HG03159 (cell line): ENCODE measurements at regions not wholly inside any gene's neighbourhood (a gene's known extent, or its start where the extent isn't known, plus 50 kb on each side); places are given as distances from the start of the nearest gene placed in this dataset.
"Not testable (repeated sequence)": the region's sequence is repeated elsewhere in the genome, so short reads cannot be mapped to it uniquely, and the experiment has no call there.

Experiments
- ATAC-seq: cut with Tn5 transposase; IDR thresholded peaks from one replicate; pipeline ENCODE4 v1.9.1; 2021; ENCODE audit warnings: mild to moderate bottlenecking, moderate library complexity; ENCODE audit not compliant: unreplicated experiment

DNA sequence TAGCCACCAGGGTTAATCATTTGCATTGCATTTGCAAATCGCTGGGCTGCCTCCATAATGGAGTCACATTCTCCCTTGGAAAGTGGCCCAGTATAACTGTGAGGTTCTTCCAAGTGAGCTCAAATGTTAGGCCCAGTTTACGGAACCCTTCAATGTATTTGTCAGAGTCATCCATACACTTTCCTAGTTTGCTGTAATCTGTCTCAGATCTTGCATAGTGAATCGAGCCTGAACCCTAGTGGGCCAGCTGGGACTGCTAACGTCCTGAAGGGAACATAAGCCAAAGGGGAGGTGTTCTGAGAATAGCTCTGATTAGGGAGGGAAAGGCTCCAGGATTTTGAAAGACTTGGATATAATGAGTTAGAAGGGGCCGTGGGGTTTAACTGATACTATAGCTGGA, 406.3 kb downstream of the SLC6A15 start:
- ATAC-seq, result no peak

DNA sequence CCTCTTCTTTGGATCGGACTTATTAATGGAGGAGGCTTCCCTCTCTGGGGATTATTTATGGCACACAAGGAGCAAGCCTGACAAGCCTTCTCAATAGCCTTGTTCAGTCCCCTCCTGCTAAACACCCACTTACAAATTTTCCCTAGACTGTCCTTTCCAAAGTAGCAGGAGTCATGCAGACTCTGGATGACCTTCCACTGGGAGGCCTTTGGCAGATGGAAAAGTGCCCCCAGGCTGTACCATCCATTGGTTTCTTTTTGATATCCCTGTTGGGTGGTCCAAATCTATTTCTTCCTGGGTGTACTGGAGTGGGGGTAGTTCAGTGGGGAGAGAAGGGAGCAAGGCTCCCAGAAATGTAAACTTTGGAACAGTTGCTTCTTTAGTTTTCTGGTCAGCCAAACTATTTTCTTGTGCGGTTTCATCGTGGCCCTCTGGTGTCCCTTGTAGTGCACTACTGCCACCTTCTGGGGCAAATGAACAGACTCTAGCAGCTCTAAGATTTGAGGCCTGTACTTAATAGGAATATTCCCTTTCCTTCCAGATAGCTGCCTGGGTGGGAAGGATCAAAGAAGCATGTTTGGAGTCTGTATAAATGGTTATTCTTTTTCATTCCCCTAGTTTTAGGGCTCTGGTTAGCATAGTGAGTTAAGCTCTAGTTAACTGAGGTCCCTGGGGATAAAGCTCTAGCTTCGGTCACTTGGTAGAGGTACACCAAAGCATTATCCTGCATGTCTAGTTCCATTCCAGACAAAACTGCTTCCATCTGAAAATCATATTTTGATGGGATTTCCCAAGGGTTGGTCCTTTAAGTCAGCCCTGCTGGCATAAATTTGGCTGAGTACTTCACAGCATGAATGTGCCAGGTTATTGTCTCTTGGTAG, 409.5 kb downstream of the SLC6A15 start:
- ATAC-seq, result peak; percentile 84

DNA sequence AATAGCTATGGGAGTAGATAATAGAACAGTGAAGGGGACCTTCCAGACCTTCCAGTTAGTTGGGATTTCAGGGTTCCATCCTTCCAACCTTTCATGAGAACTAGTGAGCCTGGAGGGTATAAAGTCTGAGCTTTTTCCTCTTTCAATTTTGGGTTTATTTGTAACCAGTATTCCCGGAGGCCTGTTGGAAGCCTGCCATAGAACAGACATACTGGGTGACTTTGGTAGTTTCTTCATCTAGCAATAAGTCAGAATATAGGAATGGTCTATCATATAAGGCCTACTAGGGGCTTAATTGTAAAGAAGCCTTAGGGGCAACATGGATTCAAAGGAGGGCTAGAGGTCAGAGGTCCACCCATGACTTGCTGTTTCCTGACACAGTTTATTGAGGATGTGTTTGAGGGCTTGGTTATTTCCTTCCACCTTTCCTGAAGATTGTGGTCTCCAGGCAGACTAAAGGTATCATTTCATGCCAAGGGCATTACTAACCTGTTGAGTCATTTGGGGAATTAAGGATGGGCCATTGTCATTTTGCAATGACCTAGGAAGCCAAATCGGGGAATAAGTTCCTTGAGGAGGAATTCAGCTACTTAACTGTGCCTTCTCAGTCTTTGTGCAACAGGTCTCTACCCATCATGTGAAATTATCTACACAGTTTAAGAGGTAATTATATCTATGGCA, 410.3 kb downstream of the SLC6A15 start:
- ATAC-seq, result no peak

DNA sequence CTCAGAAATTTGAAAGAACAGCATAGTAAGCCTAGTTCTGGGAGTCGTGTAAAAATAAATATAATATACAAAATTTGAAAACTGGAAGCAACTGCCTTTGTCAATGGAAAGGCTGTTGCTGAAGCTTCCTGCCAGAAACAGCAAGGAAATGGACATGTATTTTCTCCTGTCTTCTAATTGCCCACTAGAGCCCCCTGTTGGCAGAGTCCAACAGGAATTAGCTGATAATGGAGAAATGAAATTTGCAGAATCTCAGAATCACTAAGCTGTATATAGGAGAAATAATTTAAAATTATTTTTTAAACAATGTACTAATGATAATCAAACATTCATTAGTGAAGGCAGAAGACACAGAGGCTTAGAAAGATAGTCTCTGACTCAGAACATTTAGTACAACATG, 414.8 kb downstream of the SLC6A15 start:
- ATAC-seq, result peak; percentile 50

DNA sequence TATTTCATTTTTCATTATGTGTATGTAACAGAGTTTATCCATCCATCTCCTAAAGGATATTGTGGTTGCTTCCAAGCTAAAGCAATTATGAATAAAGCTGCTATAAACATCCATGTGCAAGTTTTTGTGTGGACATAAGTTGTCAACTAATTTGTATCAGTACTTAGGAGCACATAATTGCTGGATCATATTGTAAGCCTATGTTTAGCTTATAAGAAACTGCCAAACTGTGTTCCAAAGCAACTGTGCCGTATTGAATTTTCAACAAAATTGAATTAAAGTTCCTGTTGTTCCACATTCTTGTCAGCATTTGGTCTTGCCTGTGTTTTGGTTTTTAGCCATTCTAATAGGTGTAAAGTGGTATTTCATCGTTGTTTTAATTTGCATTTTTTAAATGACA, 416.9 kb downstream of the SLC6A15 start:
- no peak for ATAC-seq

DNA sequence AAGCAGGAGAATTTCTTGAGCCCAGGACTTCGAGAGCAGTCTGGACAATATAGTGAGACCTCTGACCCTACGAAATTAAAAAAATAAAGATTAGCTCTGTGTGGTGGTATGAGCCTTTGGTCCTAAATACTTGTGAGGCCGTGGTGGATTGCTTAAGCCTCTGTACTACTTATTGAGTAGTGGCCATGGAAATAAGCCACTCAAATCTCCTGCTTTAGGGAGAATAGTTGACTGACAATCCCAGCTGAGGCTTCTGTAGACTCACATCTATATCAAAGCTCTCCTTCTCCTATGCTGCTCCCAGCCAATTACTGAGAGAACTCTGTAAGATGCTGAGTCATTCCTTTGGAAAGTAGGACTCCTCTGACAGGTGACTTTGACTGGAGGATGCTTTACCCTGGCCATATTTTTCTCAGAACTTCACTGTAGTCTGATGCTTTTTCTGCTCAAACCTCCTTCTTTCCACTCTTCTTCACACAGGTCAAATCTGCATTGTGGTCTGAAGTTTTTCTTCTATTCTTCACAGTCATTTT, 420.2 kb downstream of the SLC6A15 start:
- no peak for ATAC-seq

DNA sequence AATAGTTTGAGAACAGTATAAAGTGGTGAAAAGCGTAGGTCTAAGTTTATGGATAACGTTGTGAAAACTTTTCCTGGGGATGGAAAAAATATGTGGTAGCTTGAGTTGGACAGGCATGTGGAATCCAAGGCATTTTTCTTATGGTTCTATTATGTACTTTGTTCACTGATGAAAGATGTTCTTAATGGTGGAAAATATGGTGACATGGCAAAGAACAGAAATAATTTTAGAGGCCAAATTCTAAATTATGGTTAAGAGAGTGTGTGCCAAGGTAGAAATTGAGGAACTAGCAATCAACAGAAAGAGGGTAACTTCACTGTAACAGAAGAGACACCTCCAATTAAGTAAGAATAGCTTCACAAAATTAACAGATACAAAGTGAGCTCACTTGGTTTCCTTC, 427.8 kb downstream of the SLC6A15 start:
- ATAC-seq, result no peak

DNA sequence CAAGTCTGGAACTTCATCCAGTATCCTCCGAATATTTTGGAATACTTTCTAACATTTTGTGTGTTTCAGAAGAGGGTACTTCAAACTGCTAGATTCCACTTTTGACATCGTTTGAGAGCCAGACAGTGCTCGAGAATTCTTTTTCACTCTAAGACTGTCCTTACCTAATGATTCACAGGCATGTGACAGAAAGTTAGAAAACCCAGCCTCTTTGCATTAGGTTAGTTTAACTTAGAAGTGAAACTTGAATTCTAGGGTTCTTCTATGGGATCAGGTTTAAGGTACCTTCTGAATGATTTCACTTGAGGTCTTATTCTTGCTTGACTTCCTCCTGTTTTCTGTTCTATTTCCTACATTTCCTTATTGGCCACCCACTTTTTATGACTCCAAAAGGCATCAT, 431.8 kb downstream of the SLC6A15 start:
- no peak for ATAC-seq

DNA sequence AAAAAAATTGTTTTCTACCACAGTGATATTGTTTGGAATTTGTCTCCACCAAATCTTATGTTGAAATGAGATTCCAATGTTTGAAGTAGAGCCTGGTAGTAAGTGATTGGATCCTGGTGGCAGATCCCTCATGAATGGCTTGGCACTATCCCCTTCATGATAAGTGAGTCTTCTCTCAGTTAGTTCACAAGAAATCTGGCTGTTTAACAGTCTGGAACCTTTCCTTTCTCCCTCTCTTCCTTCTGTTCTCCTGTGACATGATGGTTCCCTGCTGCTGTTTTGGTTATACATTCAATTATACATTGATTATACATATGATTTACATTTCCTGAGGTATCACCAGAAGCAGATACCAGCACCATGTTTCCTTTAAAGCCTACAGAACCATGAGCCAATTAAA, 442.2 kb downstream of the SLC6A15 start:
- no peak for ATAC-seq

DNA sequence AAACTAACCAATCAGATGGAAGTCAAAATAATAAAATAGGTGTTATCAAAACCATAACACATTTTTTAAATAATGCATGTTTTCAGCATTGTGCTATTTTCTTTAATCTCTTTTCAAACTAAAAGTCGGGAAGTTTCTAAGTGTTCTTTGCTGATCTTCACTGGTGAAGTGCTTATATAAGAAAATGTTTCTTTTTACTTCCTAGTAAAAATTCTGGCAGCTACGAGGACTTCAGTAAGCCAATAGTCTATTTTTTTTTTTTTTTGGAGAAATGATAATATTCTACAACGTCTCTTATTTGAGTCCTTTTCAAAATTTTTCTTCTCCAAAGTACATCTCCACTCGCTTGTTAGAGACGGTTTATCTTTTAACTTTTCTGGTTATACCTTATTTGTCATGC, 448.0 kb downstream of the SLC6A15 start:
- ATAC-seq, result no peak

DNA sequence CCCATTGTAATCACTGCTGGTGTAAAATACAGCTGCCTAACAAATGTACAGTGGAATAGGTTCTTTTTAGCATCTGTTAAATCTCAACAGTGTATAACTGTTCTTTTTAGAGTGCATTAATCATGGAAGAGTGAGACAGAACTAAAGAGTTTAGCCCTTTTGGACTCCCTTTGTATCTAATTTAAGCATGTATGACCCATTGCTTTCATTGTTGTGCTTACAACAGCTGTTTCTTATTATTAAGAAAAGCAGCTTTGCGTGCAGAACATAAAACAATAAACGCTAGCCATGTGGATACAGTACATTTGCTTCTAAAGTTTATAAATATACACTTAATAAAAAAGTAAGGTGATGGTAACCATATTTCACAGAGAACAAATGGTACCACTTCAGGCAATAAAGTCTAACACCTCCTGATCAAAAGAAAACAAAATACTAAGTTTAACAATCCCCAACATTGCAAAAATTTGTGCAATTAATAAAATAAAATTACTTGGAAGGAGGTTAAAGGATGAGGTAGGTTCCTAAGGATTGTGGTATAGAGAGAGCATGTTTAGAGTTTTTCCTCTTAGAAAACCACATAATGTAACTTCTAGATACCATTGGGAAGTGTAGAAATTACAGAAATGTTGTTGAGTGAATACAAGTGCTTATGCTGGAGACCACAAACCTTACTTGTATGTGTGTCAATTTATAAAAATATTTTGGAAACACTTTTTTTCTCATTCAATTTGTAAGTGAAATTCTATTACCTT, 448.7 kb downstream of the SLC6A15 start:
- ATAC-seq, result no peak

DNA sequence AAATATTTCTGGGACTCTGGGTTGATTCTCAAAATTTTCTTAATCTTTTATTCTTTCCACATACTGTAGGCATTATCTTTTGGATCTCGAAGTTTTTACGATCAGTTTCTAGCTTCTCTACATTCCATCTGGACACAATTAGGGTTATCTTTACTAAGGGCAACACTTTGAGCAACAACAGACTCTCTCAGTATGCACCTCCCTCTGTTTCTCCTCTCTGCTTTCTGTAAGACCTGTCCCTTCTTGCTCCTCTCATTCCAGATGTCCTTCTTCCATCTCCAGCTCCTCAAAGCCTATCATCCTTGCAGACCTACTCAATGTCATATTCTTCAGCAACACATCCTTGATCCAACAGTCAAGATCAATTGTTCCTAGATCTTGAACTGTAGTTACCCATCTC, 457.0 kb downstream of the SLC6A15 start:
- no peak for ATAC-seq

DNA sequence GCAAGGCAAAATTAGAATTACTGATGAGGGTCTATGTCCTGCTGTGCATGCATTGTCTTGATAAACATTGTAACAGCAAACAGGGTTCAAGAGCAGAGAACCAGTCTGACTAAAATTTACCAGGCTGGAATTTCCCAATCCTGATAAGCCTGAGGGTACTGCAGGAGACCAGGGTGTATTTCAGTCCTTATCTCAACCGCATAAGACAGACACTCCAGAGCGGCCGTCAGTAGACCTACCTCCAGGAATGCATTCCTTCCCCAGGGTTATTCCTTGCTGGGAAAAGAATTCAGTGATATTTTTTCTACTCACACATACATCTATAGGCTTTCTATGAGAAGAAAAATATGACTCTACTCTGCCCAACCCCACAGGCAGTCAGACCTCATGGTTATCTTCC, 466.1 kb downstream of the SLC6A15 start:
- ATAC-seq, result not testable (repeated sequence)

DNA sequence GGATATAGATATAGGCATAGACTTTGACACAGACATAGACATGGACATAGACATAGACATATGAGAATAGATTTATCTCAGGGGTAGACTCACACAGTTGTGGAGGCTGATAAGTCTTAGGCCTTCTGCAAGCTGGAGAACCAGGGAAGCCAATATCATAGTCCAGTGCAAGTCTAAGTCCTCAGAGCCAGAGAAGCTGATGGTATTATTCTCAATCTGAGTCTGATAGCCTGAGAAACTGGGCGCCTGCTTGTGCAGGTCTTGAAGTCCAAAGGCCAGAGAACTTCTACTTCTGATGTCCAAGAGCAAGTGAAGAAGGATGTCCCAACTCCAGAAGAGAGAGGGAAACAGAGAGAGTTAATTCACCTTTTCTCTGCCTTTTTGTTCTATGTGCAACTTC, 476.5 kb downstream of the SLC6A15 start:
- no peak for ATAC-seq

DNA sequence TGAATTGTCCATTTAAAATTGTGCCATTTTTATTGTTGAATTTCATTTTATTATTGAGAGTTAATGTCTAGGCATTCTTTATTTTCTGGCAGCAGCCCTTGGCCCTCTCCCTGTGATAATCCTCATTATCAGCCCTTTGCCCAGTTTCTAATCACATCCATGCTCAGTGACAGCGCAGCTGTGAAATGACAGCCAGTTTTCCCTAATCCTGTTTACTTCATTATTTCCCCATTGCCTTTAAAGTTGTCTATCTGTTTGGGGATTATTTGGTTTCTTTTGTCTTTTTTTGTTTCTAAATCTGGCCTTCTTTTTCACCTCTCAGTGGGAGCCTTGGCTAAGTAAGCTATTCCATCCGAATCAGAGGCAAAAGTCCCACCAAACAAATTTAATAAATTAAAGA, 476.9 kb downstream of the SLC6A15 start:
- no peak for ATAC-seq

DNA sequence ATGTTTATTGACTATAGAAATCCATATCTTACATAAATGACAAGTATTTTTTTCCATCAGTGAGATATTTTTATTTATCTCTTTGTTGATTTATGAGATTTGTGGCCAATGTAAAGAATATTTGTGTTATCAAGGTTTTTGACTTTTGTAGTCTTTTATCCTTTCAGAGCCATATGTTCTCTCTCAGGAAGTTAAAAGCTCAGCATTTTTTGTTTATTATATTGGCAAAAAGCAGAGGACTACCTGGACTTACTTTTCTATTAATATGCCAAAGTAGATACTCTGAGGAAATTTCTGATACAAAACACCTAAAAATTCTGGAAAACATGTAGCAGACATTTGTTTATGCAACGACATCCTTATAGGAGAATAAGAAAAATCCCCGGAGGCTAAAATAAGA, 490.3 kb downstream of the SLC6A15 start:
- ATAC-seq, result no peak

DNA sequence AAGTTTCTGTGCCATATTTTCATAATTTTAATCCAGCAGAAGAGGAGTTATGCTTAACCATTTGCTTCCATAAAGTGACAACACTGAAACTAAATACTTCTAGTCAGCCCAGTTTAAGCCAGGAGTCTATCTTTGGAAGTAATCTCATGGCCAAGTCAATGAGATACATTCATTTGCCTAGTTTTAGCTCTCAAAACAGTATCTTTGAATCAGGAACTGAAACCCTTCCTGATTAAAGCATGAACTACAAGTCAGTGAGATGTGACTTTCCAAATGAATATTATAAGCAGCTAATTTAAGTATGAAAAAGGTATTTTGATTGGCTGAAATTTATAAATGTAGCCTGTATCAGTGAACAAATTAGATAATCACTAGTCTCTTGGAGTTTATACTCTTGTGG, 491.5 kb downstream of the SLC6A15 start:
- no peak for ATAC-seq

DNA sequence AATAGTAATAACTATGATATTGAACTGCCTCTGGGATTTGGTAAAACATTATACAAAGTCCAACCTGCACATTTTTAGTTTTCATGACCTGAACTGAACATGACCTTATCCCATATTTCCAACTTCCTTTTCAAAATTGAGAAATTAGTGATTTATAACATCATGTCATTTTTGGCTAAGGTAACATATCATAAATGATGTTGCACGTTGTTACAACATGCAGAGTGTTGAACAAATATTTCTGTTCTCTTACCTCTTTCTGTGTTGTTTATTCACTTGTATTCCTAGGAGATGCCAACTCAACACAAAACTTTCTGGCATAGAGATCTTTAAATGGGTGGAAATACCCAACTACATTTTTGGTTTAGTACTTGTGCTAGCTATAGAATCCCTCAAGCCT, 496.0 kb downstream of the SLC6A15 start:
- ATAC-seq, result no peak

DNA sequence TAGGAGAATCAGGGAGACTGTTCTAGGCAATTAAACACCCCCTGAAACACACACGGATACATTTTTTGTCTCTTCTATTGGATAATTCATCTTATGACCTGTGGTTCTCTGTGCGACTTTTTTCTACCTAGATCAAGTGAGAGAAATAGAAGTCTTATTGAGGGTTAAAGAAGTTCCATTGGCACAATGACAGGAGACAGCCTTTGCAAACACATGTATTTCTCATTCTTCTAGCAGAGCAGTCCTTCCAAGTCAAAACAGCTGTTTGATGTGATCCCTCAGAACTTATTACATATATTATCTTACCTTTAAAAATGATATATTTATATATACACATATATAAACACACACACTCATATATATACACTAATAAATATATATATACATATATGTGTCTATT, 496.7 kb downstream of the SLC6A15 start:
- no peak for ATAC-seq

DNA sequence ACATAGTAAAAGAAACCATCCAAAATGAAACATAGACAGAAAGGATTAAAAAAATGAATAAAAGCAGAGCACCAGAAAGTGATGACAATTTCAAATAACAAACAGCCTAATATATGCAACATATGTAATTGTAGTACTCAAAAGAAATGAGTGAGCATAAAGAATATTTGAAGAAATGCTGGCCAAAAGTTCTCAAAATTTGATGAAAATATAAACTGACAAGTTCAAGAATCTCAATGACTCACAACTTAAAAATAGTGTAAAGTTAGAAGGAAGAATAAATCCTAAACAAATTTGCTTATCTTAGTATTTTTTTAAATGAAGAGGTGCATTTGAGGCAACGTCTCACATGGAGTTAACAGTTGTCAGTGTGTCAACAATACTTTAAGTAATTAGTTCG, 498.9 kb downstream of the SLC6A15 start:
- no peak for ATAC-seq

DNA sequence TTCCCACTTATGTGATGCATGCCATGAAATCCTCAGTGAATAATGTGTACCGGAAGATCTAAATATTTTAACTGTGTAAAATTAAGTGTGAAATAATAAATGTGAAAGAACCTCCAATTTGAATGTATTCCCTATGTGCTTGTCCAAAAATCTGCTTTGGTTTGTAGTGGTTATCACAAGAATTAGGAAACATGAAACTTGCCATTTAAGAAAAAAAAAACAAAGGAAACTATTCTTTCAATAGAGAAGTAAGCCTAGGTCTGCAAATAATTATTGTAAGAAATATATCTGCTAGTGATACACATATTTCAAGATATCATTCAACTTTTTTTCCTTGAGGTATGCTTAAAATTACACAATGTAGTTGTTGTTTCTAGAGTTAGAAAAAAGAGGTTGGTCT, 500.4 kb downstream of the SLC6A15 start:
- no peak for ATAC-seq

DNA sequence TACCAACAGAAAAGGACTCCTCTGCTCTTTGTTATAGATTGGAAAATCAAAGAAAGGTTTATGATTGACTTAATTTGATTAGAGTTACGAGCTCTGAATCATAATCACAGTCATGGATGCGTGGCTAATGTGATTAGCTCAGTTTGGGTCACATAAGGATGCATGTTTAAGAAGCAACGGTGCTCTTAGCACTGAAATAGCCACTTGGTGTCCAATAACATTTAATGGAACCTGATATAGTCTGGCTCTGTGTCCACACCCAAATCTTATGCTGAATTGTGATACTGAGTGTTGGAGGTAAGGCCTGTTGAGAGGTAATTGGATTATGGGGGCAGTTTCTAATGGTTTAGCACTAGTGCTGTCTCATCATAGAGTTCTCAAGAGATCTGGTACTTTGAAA, 501.6 kb downstream of the SLC6A15 start:
- no peak for ATAC-seq
